Mesothelial cell of epicardium (in vitro differentiated cells): ENCODE measurements at regions not wholly inside any gene's neighbourhood (a gene's known extent, or its start where the extent isn't known, plus 50 kb on each side); places are given as distances from the start of the nearest gene placed in this dataset.

Source experiments
- DNase-seq, 2 experiments: peaks; one replicate each; pipeline ENCODE4 v3.0.0; 2021; ENCODE audit warnings: low spot score in 2 of 2; ENCODE audit not compliant: unreplicated experiment in 2 of 2
- H3K27ac Mint-ChIP-seq: 2 replicates; pipeline ENCODE4 v1.8.0; 2021; ENCODE audit warnings: mixed read lengths
- H3K27me3 Mint-ChIP-seq: 2 replicates; pipeline ENCODE4 v1.8.0; 2021; ENCODE audit warnings: low read depth, mixed read lengths
- H3K36me3 Mint-ChIP-seq: 2 replicates; pipeline ENCODE4 v1.8.0; 2021; ENCODE audit warnings: mixed read lengths
- H3K4me1 Mint-ChIP-seq: 2 replicates; pipeline ENCODE4 v1.8.0; 2021; ENCODE audit warnings: mixed read lengths
- H3K4me3 Mint-ChIP-seq: 2 replicates; pipeline ENCODE4 v1.8.0; 2021; ENCODE audit warnings: mild to moderate bottlenecking, moderate library complexity, mixed read lengths
- H3K9me3 Mint-ChIP-seq: 2 replicates; pipeline ENCODE4 v1.8.0; 2021; ENCODE audit warnings: mixed read lengths
- TF ChIP-seq, protein P1 (sequence below): fragments of 200-600 bp; sonication (generic); IDR thresholded peaks from one replicate; pipeline ENCODE4 v1.5.0; 2021; ENCODE audit warnings: antibody characterized with exemption; ENCODE audit not compliant: unreplicated experiment

DNA sequence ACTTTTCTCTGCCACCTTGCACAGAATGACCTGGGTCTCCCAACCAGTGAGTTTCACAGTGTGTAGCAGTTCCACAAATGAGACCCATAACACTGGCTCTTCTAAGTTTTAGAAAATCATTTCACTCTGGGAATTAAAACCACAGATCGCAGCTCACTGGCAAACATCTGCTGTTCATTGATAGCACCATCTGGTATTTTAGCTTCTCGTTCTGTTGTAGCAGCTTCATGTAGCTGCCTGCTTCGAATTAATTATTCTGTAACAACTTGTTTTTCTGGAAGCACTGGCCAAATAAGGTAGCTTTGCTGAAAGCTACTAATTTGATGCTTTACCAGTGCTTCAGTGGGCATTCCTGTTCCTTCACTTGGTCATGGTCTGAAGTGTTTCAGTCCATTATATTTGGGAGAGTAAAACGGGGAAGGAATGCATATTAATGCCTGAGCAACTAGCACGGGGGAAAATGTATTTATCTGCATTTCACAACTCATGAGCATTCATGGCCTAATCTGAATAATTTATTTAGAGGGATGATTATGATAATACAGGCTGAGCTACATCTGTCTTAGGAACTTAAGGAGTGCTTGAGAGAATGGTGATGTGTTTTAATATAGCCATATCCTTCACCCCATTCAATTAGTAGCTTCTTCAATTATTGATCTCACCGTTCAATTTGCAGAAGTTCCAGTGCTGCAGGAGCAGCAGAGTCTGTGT lies 447.4 kb downstream of the XPNPEP1 start:
- Mint-ChIP-seq H3K4me3 (no peak overlapping the region), H3K27ac (no peak overlapping the region), H3K4me1 (peaks cover 20% of the 10 kb centered on the region), H3K27me3 (no peaks in the 10 kb centered on the region), H3K9me3 (no peaks in the 10 kb centered on the region), H3K36me3 (no peaks in the 10 kb centered on the region)
- no peak for DNase-seq
- TF ChIP-seq, protein P1, sequence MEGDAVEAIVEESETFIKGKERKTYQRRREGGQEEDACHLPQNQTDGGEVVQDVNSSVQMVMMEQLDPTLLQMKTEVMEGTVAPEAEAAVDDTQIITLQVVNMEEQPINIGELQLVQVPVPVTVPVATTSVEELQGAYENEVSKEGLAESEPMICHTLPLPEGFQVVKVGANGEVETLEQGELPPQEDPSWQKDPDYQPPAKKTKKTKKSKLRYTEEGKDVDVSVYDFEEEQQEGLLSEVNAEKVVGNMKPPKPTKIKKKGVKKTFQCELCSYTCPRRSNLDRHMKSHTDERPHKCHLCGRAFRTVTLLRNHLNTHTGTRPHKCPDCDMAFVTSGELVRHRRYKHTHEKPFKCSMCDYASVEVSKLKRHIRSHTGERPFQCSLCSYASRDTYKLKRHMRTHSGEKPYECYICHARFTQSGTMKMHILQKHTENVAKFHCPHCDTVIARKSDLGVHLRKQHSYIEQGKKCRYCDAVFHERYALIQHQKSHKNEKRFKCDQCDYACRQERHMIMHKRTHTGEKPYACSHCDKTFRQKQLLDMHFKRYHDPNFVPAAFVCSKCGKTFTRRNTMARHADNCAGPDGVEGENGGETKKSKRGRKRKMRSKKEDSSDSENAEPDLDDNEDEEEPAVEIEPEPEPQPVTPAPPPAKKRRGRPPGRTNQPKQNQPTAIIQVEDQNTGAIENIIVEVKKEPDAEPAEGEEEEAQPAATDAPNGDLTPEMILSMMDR: no peak

DNA sequence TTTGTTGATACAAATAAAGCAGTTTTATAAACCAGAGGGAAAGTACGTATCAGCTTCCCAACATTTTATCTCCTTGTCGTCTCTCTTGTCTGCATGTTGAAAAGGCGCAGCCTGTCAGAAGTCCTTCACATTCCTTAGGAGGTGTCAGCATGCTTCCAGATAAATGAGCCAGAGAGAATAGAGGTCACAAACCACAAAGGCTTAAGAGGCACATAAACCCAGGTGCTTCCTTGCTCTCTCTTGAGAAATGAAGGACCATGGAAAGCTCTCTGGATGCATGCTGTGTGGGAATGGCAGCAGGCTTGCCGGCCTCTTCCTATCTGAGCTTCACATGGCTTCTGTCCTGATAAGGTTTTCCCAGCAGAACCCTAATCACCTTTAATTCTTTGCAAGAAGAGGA lies 448.5 kb downstream of the XPNPEP1 start:
- no peaks in the 10 kb centered on the region for H3K36me3 Mint-ChIP-seq
- H3K4me3 Mint-ChIP-seq: no peak overlapping the region
- no peak overlapping the region for H3K27ac Mint-ChIP-seq
- DNase-seq: no peak
- H3K4me1 Mint-ChIP-seq: peaks cover 20% of the 10 kb centered on the region
- H3K9me3 Mint-ChIP-seq: no peaks in the 10 kb centered on the region
- TF ChIP-seq, protein P1: no peak
- H3K27me3 Mint-ChIP-seq: no peaks in the 10 kb centered on the region

DNA sequence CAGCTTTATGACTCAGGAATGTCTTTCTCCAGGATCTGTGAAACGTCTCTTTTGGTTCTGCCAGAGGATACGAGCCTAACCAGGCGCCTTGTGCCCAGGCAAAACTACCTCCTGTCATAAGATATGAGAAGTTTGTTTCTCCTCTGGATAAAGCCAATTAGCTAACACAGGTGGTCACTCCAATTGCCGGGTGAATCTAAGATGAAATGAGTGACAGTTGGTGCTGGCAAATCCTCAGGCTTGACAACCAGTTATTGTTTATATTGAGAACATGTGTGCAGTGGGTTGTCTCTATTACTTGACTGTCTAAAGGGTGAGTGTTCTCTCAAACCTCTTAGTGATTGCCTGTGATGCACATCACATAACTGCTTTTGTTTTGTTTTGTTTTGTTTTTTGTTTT lies 449.1 kb downstream of the XPNPEP1 start:
- no peak for DNase-seq
- H3K9me3 Mint-ChIP-seq: no peaks in the 10 kb centered on the region
- H3K4me1 Mint-ChIP-seq: peaks cover 20% of the 10 kb centered on the region
- no peak overlapping the region for H3K4me3 Mint-ChIP-seq
- no peaks in the 10 kb centered on the region for H3K36me3 Mint-ChIP-seq
- H3K27ac Mint-ChIP-seq: no peak overlapping the region
- TF ChIP-seq, protein P1: no peak
- no peaks in the 10 kb centered on the region for H3K27me3 Mint-ChIP-seq

DNA sequence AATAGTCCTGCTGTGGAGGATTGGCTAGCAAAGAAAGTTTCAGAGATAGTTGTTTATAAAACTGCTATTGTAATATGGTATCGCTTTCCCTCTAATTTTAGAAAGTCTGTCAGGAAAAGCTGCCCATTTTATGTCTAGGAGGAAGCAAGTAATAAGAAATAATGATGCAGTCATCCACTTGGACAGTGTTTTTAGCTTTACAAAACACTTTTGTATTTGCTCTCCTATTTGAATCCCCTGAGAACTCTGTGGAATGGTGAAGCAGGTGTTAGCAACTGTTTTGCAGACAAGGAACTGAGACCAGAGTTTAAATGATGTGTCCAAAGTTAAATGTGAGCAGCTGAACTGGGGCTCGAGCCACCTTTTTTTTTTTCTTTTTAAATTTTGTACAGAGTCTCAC lies 455.8 kb downstream of the XPNPEP1 start:
- no peak overlapping the region for H3K27ac Mint-ChIP-seq
- H3K27me3 Mint-ChIP-seq: peaks cover 4% of the 10 kb centered on the region
- H3K4me3 Mint-ChIP-seq: no peak overlapping the region
- H3K4me1 Mint-ChIP-seq: no peaks in the 10 kb centered on the region
- H3K9me3 Mint-ChIP-seq: no peaks in the 10 kb centered on the region
- no peaks in the 10 kb centered on the region for H3K36me3 Mint-ChIP-seq
- no peak for DNase-seq
- TF ChIP-seq, protein P1: no peak

DNA sequence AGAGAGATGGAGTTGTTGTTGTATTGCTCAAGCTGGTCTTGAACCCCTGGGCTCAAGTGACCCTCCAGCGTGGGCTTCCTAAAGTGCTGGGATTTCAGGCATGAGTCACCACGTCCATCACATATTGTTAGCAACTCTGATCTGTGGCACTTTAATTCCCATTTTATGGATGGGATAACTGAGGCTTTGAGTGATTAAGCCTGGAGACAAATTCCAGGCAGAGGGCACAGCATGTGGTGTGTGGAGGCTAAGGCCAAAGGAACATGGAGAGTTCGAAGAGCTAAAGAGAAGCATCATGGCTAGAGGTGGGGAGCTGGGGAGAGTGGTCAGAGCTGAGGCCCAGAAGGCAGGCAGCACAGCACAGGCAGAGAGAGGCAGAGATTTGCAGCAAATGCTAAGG lies 458.4 kb downstream of the XPNPEP1 start:
- peaks cover 14% of the 10 kb centered on the region for H3K27me3 Mint-ChIP-seq
- TF ChIP-seq, protein P1: no peak
- DNase-seq: no peak
- H3K4me1 Mint-ChIP-seq: no peaks in the 10 kb centered on the region
- H3K9me3 Mint-ChIP-seq: no peaks in the 10 kb centered on the region
- H3K36me3 Mint-ChIP-seq: no peaks in the 10 kb centered on the region
- no peak overlapping the region for H3K27ac Mint-ChIP-seq
- H3K4me3 Mint-ChIP-seq: no peak overlapping the region

DNA sequence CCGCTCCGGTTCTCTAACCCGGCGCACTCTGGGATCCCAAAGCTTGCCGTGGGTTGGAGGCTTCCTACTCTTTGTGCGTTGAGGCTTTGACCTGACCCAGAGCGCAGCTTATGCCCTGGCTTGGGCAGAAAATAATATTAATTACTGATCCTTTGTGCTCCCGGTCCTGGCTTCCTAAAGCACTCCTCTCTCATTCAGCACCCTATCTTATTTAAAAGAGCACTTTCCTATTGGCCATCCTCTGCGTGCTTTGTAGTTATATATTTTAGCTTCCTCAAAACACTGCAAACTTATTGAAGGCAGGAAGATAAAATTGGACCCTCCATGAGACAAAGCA lies 466.0 kb downstream of the XPNPEP1 start:
- H3K36me3 Mint-ChIP-seq: no peaks in the 10 kb centered on the region
- H3K27ac Mint-ChIP-seq: no peak overlapping the region
- no peak for DNase-seq
- H3K9me3 Mint-ChIP-seq: peaks cover 5% of the 10 kb centered on the region
- H3K4me3 Mint-ChIP-seq: peak overlapping the region; percentile 71
- TF ChIP-seq, protein P1: no peak
- H3K4me1 Mint-ChIP-seq: peaks cover 6% of the 10 kb centered on the region
- H3K27me3 Mint-ChIP-seq: peaks cover 61% of the 10 kb centered on the region
